ENCODE measurements at regions not wholly inside any gene's neighbourhood (a gene's known extent, or its start where the extent isn't known, plus 50 kb on each side); places are given as distances from the start of the nearest gene placed in this dataset.

DNA sequence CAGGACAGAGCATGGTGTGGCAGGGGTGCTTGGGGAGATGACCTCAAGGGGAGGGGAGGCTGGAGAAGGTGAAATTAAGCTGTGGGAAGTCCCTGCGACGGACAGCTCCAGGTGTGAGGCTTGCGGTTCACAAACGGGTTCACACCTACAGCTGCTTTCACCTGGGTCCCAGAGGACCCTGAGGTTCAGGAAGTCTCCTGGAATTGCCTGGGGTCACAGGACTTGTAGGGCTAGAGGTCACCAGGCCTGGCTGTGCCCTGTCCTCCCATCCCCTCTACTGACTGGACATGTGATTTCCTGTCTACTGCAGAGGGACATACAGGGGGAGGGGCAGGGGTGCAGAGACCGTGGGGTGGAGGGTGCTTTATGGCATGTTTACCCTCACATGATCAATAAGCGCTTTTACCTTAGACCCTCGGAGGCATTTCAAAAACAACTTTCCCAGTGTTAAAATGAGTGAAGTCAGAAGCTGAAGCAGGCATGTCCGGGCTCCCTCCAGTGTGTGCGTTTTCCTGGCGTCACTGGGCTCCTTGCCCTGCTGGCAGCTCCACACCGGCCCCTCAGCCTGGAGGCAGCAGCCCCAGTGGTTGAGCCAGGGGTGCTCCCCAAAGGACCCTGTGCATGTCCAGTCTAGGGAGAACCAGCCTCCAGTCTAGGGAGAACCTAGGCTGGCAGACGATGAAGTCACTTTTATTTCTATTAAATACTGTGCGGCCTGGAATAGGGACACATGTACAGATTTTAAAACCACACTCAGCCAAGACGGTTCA, 66.6 kb upstream of the IGFBP3 start:
- no peaks in the 10 kb centered on the region for H3K27me3 Mint-ChIP-seq
- H3K36me3 Mint-ChIP-seq (ENCODE audit: low read depth) = peaks cover 38% of the 10 kb centered on the region
- Histone ChIP-seq H3K36me3 (ENCODE audit: insufficient read depth, low read length) (no peaks in the 10 kb centered on the region), H3K4me3 (ENCODE audit: low read length) (no peak overlapping the region), H3K27ac (ENCODE audit: low read depth in 1 of 2, low read length in 2 of 2) (no peak overlapping the region), H3K9me3 (ENCODE audit: control insufficient read depth in 1 of 2, insufficient read depth in 1 of 2, low read length in 2 of 2) (peaks cover 0 to 19% of the 10 kb centered on the region in 2 experiments), H3K4me1 (ENCODE audit: insufficient read depth, low read length) (no peaks in the 10 kb centered on the region), H3K27me3 (ENCODE audit: control insufficient read depth in 1 of 2, insufficient read depth in 2 of 2, low read length in 2 of 2) (no peaks in the 10 kb centered on the region)
- intact Hi-C loops (cut with DNase I, micrococcal nuclease) = no loop called here
- no peak overlapping the region for H3K27ac Mint-ChIP-seq
- TF ChIP-seq, protein P1, sequence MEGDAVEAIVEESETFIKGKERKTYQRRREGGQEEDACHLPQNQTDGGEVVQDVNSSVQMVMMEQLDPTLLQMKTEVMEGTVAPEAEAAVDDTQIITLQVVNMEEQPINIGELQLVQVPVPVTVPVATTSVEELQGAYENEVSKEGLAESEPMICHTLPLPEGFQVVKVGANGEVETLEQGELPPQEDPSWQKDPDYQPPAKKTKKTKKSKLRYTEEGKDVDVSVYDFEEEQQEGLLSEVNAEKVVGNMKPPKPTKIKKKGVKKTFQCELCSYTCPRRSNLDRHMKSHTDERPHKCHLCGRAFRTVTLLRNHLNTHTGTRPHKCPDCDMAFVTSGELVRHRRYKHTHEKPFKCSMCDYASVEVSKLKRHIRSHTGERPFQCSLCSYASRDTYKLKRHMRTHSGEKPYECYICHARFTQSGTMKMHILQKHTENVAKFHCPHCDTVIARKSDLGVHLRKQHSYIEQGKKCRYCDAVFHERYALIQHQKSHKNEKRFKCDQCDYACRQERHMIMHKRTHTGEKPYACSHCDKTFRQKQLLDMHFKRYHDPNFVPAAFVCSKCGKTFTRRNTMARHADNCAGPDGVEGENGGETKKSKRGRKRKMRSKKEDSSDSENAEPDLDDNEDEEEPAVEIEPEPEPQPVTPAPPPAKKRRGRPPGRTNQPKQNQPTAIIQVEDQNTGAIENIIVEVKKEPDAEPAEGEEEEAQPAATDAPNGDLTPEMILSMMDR (IDR thresholded peaks at IDR 0.05) = no peak
- H3K4me1 Mint-ChIP-seq (ENCODE audit: low read depth) = no peaks in the 10 kb centered on the region
- ChIA-PET POLR2A (no interaction called here), CTCF (no interaction called here)
- DNase-seq = no peak
- H3K4me3 Mint-ChIP-seq = no peak overlapping the region
- ATAC-seq (ENCODE audit: poor library complexity) = no peak
- H3K9me3 Mint-ChIP-seq = peaks cover 3% of the 10 kb centered on the region

DNA sequence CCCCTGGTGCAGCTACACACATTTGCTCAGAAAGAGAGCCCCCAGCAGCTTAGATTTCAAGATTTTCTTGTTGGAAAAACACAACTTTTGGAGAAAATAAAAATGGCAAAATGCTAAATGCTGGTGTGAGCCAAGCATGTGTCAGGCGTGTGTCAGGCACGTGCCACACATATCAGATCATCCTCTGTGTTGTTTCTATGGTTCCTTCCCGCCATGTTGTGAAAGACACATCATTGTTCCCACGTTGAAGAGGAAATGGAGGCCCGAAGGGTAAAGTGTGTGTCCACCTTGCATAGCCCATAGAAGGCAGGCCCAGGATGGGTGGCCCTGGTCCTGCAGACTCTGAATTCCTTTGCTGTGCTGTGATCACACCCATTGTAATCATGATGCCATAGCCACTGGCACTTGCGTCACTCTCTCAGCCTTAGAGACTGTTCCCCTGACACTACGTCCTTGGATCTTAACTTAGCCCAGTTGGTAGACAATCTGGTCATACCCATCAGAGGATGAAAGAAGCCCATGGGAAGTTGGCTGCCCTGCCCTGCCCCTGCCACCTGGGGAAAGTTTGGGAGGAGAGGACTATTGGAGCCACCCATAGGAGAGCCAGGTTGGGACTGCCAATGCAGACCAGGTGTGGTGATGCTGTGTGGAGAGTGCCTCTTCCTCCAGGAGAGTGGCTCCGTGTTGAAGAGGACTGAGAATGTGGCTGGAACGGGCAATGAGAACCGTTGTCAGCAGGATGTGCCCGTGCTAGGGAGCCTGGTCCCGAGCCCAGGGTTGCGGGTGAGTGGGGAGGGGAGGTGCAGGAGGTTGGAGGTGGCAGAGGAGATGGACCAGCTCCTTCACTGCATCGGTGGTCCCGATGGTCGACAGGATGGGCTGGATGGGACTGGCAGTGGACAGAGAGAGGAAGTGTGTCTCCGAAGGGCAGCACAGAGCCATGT, 65.6 kb upstream of the IGFBP3 start:
- ATAC-seq (ENCODE audit: poor library complexity) = no peak
- peaks cover 0 to 19% of the 10 kb centered on the region in 2 experiments for H3K9me3 ChIP-seq (ENCODE audit: control insufficient read depth in 1 of 2, insufficient read depth in 1 of 2, low read length in 2 of 2)
- intact Hi-C loops (cut with DNase I, micrococcal nuclease) = no loop called here
- Mint-ChIP-seq H3K4me1 (ENCODE audit: low read depth) (no peaks in the 10 kb centered on the region), H3K4me3 (no peak overlapping the region), H3K9me3 (peaks cover 2% of the 10 kb centered on the region), H3K27me3 (no peaks in the 10 kb centered on the region), H3K27ac (no peak overlapping the region), H3K36me3 (ENCODE audit: low read depth) (peaks cover 28% of the 10 kb centered on the region)
- no peak overlapping the region for H3K27ac ChIP-seq (ENCODE audit: low read depth in 1 of 2, low read length in 2 of 2)
- DNase-seq = no peak
- POLR2A ChIA-PET = no interaction called here
- H3K4me1 ChIP-seq (ENCODE audit: insufficient read depth, low read length) = no peaks in the 10 kb centered on the region
- CTCF ChIA-PET = no interaction called here
- TF ChIP-seq, protein P1 (IDR thresholded peaks at IDR 0.05) = no peak
- H3K4me3 ChIP-seq (ENCODE audit: low read length) = no peak overlapping the region
- H3K27me3 ChIP-seq (ENCODE audit: control insufficient read depth in 1 of 2, insufficient read depth in 2 of 2, low read length in 2 of 2) = no peaks in the 10 kb centered on the region
- H3K36me3 ChIP-seq (ENCODE audit: insufficient read depth, low read length) = no peaks in the 10 kb centered on the region

DNA sequence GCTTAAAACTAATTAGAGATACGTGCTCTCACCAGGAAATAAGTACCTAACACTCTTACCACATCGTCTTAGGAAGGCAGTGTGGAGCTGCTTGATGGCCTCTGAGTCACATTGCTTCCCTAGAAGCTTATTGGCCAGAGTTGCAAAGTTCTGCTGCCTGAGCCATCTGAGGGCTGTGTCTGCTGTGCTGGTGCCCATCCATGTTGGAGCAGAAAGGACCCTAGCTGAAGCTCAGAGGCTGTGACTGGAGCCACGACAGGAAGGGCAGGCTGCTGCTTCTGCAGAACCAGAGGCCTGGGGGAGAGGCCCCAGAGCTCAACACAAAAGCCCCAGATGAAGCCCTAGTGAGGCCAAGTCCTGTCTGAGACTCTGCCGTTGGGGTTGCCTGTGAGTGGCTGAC, 64.8 kb upstream of the IGFBP3 start:
- ATAC-seq (ENCODE audit: poor library complexity) = no peak
- ChIA-PET CTCF (no interaction called here), POLR2A (no interaction called here)
- Histone ChIP-seq H3K4me3 (ENCODE audit: low read length) (no peak overlapping the region), H3K9me3 (ENCODE audit: control insufficient read depth in 1 of 2, insufficient read depth in 1 of 2, low read length in 2 of 2) (peaks cover 0 to 22% of the 10 kb centered on the region in 2 experiments), H3K4me1 (ENCODE audit: insufficient read depth, low read length) (no peaks in the 10 kb centered on the region), H3K27me3 (ENCODE audit: control insufficient read depth in 1 of 2, insufficient read depth in 2 of 2, low read length in 2 of 2) (no peaks in the 10 kb centered on the region), H3K36me3 (ENCODE audit: insufficient read depth, low read length) (no peaks in the 10 kb centered on the region), H3K27ac (ENCODE audit: low read depth in 1 of 2, low read length in 2 of 2) (no peak overlapping the region)
- no peak overlapping the region for H3K4me3 Mint-ChIP-seq
- intact Hi-C loops (cut with DNase I, micrococcal nuclease) = no loop called here
- peak in 1 of 14 experiments; percentile 6 for DNase-seq
- no peaks in the 10 kb centered on the region for H3K4me1 Mint-ChIP-seq (ENCODE audit: low read depth)
- peaks cover 25% of the 10 kb centered on the region for H3K36me3 Mint-ChIP-seq (ENCODE audit: low read depth)
- H3K27me3 Mint-ChIP-seq = no peaks in the 10 kb centered on the region
- no peak overlapping the region for H3K27ac Mint-ChIP-seq
- TF ChIP-seq, protein P1 (IDR thresholded peaks at IDR 0.05) = no peak
- H3K9me3 Mint-ChIP-seq = peaks cover 2% of the 10 kb centered on the region

Measured in CD4-positive, alpha-beta T cell (primary cell).